H1 (cell line): ENCODE measurements at regions not wholly inside any gene's neighbourhood (a gene's known extent, or its start where the extent isn't known, plus 50 kb on each side); places are given as distances from the start of the nearest gene placed in this dataset.

Source experiments
- CTCF ChIA-PET: fragments of 300-600 bp; sonication (Branson Sonifier 250); formaldehyde crosslinking; loops from one replicate; lab custom pipeline; 2021; ENCODE audit not compliant: partially characterized antibody; lab: Charles Lee
- POLR2A ChIA-PET: fragments of 300-600 bp; sonication (Branson Sonifier 250); formaldehyde crosslinking; loops from one replicate; lab custom pipeline; 2021; ENCODE audit warnings: inconsistent platforms; ENCODE audit not compliant: partially characterized antibody; lab: Charles Lee
- DNase-seq, 2 experiments: peaks; one replicate each; pipeline versions ENCODE4 v3.0.0 to v3.0.0-alpha.2; 2010 to 2022; ENCODE audit warnings: low spot score in 2 of 2, low read depth in 1 of 2, mixed read lengths in 1 of 2
- FAIRE-seq: peaks from 2 replicates; lab custom pipeline; 2011; peaks lifted over from hg19 to GRCh38; lab: Jason Lieb, UNC
- H2AFZ ChIP-seq: 2 replicates; pipeline ENCODE4 v1.8.1; 2012; ENCODE audit warnings: low read length, inconsistent platforms
- H2AK5ac ChIP-seq: 2 replicates; pipeline ENCODE4 v1.6.1; 2013; ENCODE audit warnings: low read depth, low read length
- H2BK120ac ChIP-seq: replicated peaks from 2 replicates; pipeline ENCODE3; 2013; ENCODE audit warnings: low read depth, low read length, inconsistent platforms
- H2BK12ac ChIP-seq: 2 replicates; pipeline ENCODE4 v1.6.1; 2013; ENCODE audit warnings: low read depth, low read length
- H2BK15ac ChIP-seq: 2 replicates; pipeline ENCODE4 v1.6.1; 2013; ENCODE audit warnings: low read length
- H2BK20ac ChIP-seq: 2 replicates; pipeline ENCODE4 v1.6.1; 2013; ENCODE audit warnings: low read length
- H2BK5ac ChIP-seq: 2 replicates; pipeline ENCODE4 v1.6.1; 2013; ENCODE audit warnings: low read depth, low read length
- H3K14ac ChIP-seq: 2 replicates; pipeline ENCODE4 v1.6.1; 2013; ENCODE audit warnings: inconsistent platforms; ENCODE audit not compliant: insufficient read length
- H3K18ac ChIP-seq: 2 replicates; pipeline ENCODE4 v1.6.1; 2013; ENCODE audit warnings: low read length; ENCODE audit errors: extremely low read depth
- H3K23ac ChIP-seq: 2 replicates; pipeline ENCODE4 v1.6.1; 2013; ENCODE audit warnings: inconsistent platforms; ENCODE audit not compliant: insufficient read length
- H3K23me2 ChIP-seq: 2 replicates; pipeline ENCODE4 v1.6.1; 2013; ENCODE audit warnings: low read depth, low read length
- H3K27ac ChIP-seq: 2 replicates; pipeline ENCODE4 v1.6.1; 2011; ENCODE audit warnings: low read depth, low read length, inconsistent platforms
- H3K27me3 ChIP-seq, 4 experiments: replicated peaks in 1 of 4; 1 replicate in 1 of 4; 2 replicates in 3 of 4; pipeline versions ENCODE4 v1.6.1 to v1.8.1; 2011 to 2013; ENCODE audit warnings: low read length in 3 of 4, mild to moderate bottlenecking in 3 of 4, inconsistent platforms in 2 of 4, mixed read lengths in 2 of 4, moderate library complexity in 1 of 4; ENCODE audit not compliant: control insufficient read depth in 3 of 4, insufficient read depth in 3 of 4; ENCODE audit errors: extremely low read depth in 1 of 4
- H3K36me3 ChIP-seq, 4 experiments: 2 replicates each; pipeline versions ENCODE4 v1.6.1 to v1.8.1; 2011 to 2013; ENCODE audit warnings: mild to moderate bottlenecking in 4 of 4, low read length in 3 of 4, moderate library complexity in 2 of 4, control low read depth in 1 of 4, inconsistent platforms in 1 of 4; ENCODE audit not compliant: insufficient read depth in 4 of 4, control insufficient read depth in 2 of 4
- H3K4ac ChIP-seq: replicated peaks from 2 replicates; pipeline ENCODE3; 2013; ENCODE audit warnings: low read length, low read depth, mixed read lengths, inconsistent platforms; ENCODE audit not compliant: insufficient read length
- H3K4me1 ChIP-seq, 4 experiments: replicated peaks in 1 of 4; 1 replicate in 1 of 4; 2 replicates in 3 of 4; pipeline versions ENCODE4 v1.6.1 to v1.8.1; 2011 to 2013; ENCODE audit warnings: low read length in 3 of 4, inconsistent platforms in 2 of 4, mixed read lengths in 1 of 4; ENCODE audit not compliant: insufficient read depth in 4 of 4, control insufficient read depth in 3 of 4
- H3K4me2 ChIP-seq, 2 experiments: 2 replicates each; pipeline versions ENCODE4 v1.6.1 to v1.8.1; 2011 to 2013; ENCODE audit warnings: low read depth in 2 of 2, low read length in 2 of 2, control low read depth in 1 of 2, inconsistent platforms in 1 of 2, mild to moderate bottlenecking in 1 of 2; ENCODE audit not compliant: insufficient read depth in 1 of 2
- H3K4me3 ChIP-seq, 4 experiments: fragments of 200-600, 300-600 bp in 1 of 4; sonication (generic), shearing (Covaris generic), sonication (Bioruptor Twin) in 1 of 4; 2 replicates each; pipeline versions ENCODE4 v1.5.1 to v1.8.1; 2011 to 2016; ENCODE audit warnings: low read length in 4 of 4, low read depth in 3 of 4, control low read depth in 2 of 4, inconsistent platforms in 2 of 4, mild to moderate bottlenecking in 2 of 4, mixed read lengths in 1 of 4, moderate library complexity in 1 of 4; ENCODE audit not compliant: insufficient read depth in 2 of 4; ENCODE audit errors: extremely low read depth in 1 of 4
- H3K56ac ChIP-seq: replicated peaks from 2 replicates; pipeline ENCODE3; 2013; ENCODE audit warnings: low read depth, mild to moderate bottlenecking, mixed read lengths, low read length, inconsistent platforms; ENCODE audit not compliant: insufficient read length
- H3K79me1 ChIP-seq: 2 replicates; pipeline ENCODE4 v1.6.1; 2013; ENCODE audit warnings: low read depth, low read length, control low read depth
- H3K79me2 ChIP-seq, 2 experiments: 2 replicates each; pipeline versions ENCODE4 v1.6.1 to v1.8.1; 2012 to 2013; ENCODE audit warnings: low read length in 2 of 2, mild to moderate bottlenecking in 2 of 2, inconsistent platforms in 1 of 2; ENCODE audit not compliant: insufficient read depth in 2 of 2, control insufficient read depth in 1 of 2
- H3K9ac ChIP-seq, 4 experiments: replicated peaks in 1 of 4; 1 replicate in 1 of 4; 2 replicates in 3 of 4; pipeline versions ENCODE4 v1.6.1 to v1.8.1; 2011 to 2013; ENCODE audit warnings: low read depth in 3 of 4, low read length in 3 of 4, control low read depth in 2 of 4, mild to moderate bottlenecking in 2 of 4, moderate library complexity in 2 of 4, inconsistent platforms in 1 of 4; ENCODE audit errors: extremely low read depth in 1 of 4
- H3K9me3 ChIP-seq, 2 experiments: 2 replicates each; pipeline versions ENCODE4 v1.6.1 to v1.8.1; 2012 to 2013; ENCODE audit warnings: mild to moderate bottlenecking in 2 of 2, moderate library complexity in 2 of 2, control low read depth in 1 of 2, inconsistent platforms in 1 of 2, low read depth in 1 of 2, low read length in 1 of 2, mixed read lengths in 1 of 2; ENCODE audit not compliant: insufficient read depth in 2 of 2
- H4K20me1 ChIP-seq, 2 experiments: replicated peaks in 1 of 2; 2 replicates each; pipeline versions ENCODE3 to v1.8.1; 2011 to 2013; ENCODE audit warnings: inconsistent platforms in 2 of 2, low read length in 2 of 2, mild to moderate bottlenecking in 1 of 2; ENCODE audit not compliant: insufficient read depth in 2 of 2, control insufficient read depth in 1 of 2
- H4K5ac ChIP-seq: 2 replicates; pipeline ENCODE4 v1.6.1; 2013; ENCODE audit warnings: low read length, low read depth, mixed read lengths, inconsistent platforms; ENCODE audit not compliant: insufficient read length
- H4K8ac ChIP-seq: 2 replicates; pipeline ENCODE4 v1.8.0; 2013; ENCODE audit warnings: mild to moderate bottlenecking, moderate library complexity, low read length, inconsistent platforms; ENCODE audit not compliant: insufficient read depth; ENCODE audit errors: extremely low read depth
- H4K91ac ChIP-seq: replicated peaks from 2 replicates; pipeline ENCODE3; 2013; ENCODE audit warnings: low read length, mixed read lengths, inconsistent platforms; ENCODE audit not compliant: insufficient read length
- ASH2L ChIP-seq: fragments of 200-600, 300-600 bp; sonication (generic); IDR thresholded peaks from one replicate; pipeline ENCODE4 v1.7.1; 2017; ENCODE audit warnings: low read length
- CREB1 ChIP-seq: IDR thresholded peaks from 2 replicates; pipeline ENCODE4 v1.6.1; 2012; ENCODE audit warnings: inconsistent platforms
- RXRA ChIP-seq: IDR thresholded peaks from 2 replicates; pipeline ENCODE4 v1.6.1; 2011; ENCODE audit warnings: low read depth, mild to moderate bottlenecking, low read length, moderate library complexity; ENCODE audit not compliant: insufficient read depth
- TBP ChIP-seq: IDR thresholded peaks from 2 replicates; pipeline ENCODE4 v1.6.1; 2011; ENCODE audit warnings: low read depth, low read length, improper control_type of control experiment
- TEAD4 ChIP-seq: IDR thresholded peaks from 2 replicates; pipeline ENCODE4 v1.6.1; 2012; ENCODE audit warnings: low read depth, low read length, inconsistent platforms, mixed read lengths

DNA sequence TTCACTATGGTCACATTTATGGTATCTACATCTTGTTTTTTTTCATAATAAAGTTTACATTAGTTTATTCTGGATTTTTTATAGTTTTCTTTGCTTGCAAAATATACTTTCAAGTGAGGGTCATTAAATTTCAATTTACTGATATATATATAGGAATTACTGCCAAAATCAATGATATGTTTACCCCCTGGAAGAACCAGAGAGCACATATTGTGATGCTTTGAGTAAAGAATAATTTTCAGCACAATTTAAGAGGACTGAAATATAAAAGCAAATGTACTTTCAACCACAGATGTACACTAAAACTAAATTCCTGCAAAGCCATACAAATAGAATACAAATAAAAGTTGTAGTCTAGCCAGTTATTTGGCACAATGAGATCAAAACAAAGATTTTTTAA is 242.2 kb upstream of the PCDH18 start:
- Histone ChIP-seq H2AK5ac (no peak overlapping the region), H3K9ac (no peak overlapping the region), H3K4me2 (no peak overlapping the region), H4K91ac (no peak overlapping the region), H3K18ac (no peak overlapping the region), H3K23ac (no peak overlapping the region), H2BK12ac (no peak overlapping the region), H2BK5ac (no peak overlapping the region), H3K79me2 (no peaks in the 10 kb centered on the region), H3K4me1 (no peaks in the 10 kb centered on the region), H4K8ac (no peak overlapping the region), H3K9me3 (no peaks in the 10 kb centered on the region; a peak in 1 of 4 replicates), H4K20me1 (no peaks in the 10 kb centered on the region), H3K36me3 (no peaks in the 10 kb centered on the region), H2BK15ac (no peak overlapping the region), H3K14ac (no peak overlapping the region), H2BK120ac (no peak overlapping the region), H3K79me1 (no peaks in the 10 kb centered on the region), H3K56ac (no peak overlapping the region), H3K27ac (no peak overlapping the region), H3K4ac (no peak overlapping the region), H4K5ac (no peak overlapping the region), H3K4me3 (no peak overlapping the region), H2BK20ac (no peak overlapping the region), H3K27me3 (no peaks in the 10 kb centered on the region), H3K23me2 (no peaks in the 10 kb centered on the region), H2AFZ (no peak overlapping the region)
- no peak for FAIRE-seq
- CTCF ChIA-PET: no interaction called here
- POLR2A ChIA-PET: no interaction called here
- TF ChIP-seq RXRA: no peak
- TF ChIP-seq TBP: no peak
- TF ChIP-seq TEAD4: no peak
- TF ChIP-seq ASH2L: no peak
- no peak for TF ChIP-seq CREB1
- no peak for DNase-seq
